ENCODE measurements at regions not wholly inside any gene's neighbourhood (a gene's known extent, or its start where the extent isn't known, plus 50 kb on each side); places are given as distances from the start of the nearest gene placed in this dataset.

GRCh38 chr11:87490671-87491070, 452.9 kb downstream of the TMEM135 start:
- no peak overlapping the region for H3K27ac Mint-ChIP-seq
- H4K20me1 ChIP-seq (ENCODE audit: control insufficient read depth, insufficient read depth, insufficient read length): no peaks in the 10 kb centered on the region
- H3K79me2 ChIP-seq (ENCODE audit: insufficient read depth, low read length): no peaks in the 10 kb centered on the region
- H2BK15ac ChIP-seq (ENCODE audit: low read depth, low read length): no peak overlapping the region
- no peak overlapping the region for H3K18ac ChIP-seq (ENCODE audit: insufficient read length, low read depth, low read length)
- TF ChIP-seq, protein P1, sequence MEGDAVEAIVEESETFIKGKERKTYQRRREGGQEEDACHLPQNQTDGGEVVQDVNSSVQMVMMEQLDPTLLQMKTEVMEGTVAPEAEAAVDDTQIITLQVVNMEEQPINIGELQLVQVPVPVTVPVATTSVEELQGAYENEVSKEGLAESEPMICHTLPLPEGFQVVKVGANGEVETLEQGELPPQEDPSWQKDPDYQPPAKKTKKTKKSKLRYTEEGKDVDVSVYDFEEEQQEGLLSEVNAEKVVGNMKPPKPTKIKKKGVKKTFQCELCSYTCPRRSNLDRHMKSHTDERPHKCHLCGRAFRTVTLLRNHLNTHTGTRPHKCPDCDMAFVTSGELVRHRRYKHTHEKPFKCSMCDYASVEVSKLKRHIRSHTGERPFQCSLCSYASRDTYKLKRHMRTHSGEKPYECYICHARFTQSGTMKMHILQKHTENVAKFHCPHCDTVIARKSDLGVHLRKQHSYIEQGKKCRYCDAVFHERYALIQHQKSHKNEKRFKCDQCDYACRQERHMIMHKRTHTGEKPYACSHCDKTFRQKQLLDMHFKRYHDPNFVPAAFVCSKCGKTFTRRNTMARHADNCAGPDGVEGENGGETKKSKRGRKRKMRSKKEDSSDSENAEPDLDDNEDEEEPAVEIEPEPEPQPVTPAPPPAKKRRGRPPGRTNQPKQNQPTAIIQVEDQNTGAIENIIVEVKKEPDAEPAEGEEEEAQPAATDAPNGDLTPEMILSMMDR (conservative IDR thresholded peaks at IDR 0.05): no peak
- H2BK20ac ChIP-seq (ENCODE audit: low read depth, low read length, poor library complexity, severe bottlenecking): no peak overlapping the region
- H4K91ac ChIP-seq (ENCODE audit: insufficient read length, low read depth, low read length): no peak overlapping the region
- no peak overlapping the region for H3T11ph ChIP-seq (ENCODE audit: low read length)
- no peak overlapping the region for H3K4me2 ChIP-seq (ENCODE audit: insufficient read depth, insufficient read length, low read length)
- no peak overlapping the region for H3K4ac ChIP-seq (ENCODE audit: low read depth, low read length)
- H3K9me3 Mint-ChIP-seq: peaks cover 5% of the 10 kb centered on the region in 2 experiments; a peak in 3 of 5 replicates
- H3K27ac ChIP-seq (ENCODE audit: insufficient read length, low read depth, low read length): no peak overlapping the region
- no peak overlapping the region for H2AK5ac ChIP-seq (ENCODE audit: insufficient read length, low read length)
- no peak overlapping the region for H2BK12ac ChIP-seq (ENCODE audit: insufficient read length, low read depth, low read length)
- H3K9me3 ChIP-seq (ENCODE audit: control insufficient read depth, low read depth, low read length): no peaks in the 10 kb centered on the region
- H4K8ac ChIP-seq (replicated peaks; ENCODE audit: insufficient read length, low read depth, low read length): no peak overlapping the region
- H2BK120ac ChIP-seq (ENCODE audit: low read depth, low read length, poor library complexity, severe bottlenecking): no peak overlapping the region
- no peak overlapping the region for H3K23ac ChIP-seq (ENCODE audit: insufficient read length, low read depth, low read length)
- H3K36me3 Mint-ChIP-seq (ENCODE audit: insufficient read depth in 1 of 3, low read depth in 3 of 3): peaks cover 3 to 8% (median 5%) of the 10 kb centered on the region in 3 experiments; a peak in 6 of 7 replicates
- no peak overlapping the region for H2AFZ ChIP-seq (ENCODE audit: low read length)
- H3K9ac ChIP-seq (ENCODE audit: extremely low read depth, insufficient read length, low read length): no peak overlapping the region
- H2BK5ac ChIP-seq (ENCODE audit: insufficient read length, low read length): no peak overlapping the region
- H3K4me1 ChIP-seq (ENCODE audit: insufficient read depth, low read length): peaks cover 4% of the 10 kb centered on the region; the same call in 1 of the 2 replicates
- peaks cover 25% of the 10 kb centered on the region for H3K27me3 Mint-ChIP-seq (ENCODE audit: low read depth)
- H3K4me1 Mint-ChIP-seq: peaks cover 24 to 31% of the 10 kb centered on the region in 2 experiments
- no peak overlapping the region for H3K56ac ChIP-seq (ENCODE audit: insufficient read length, low read depth, low read length)
- DNase-seq: no peak
- H3K79me1 ChIP-seq (ENCODE audit: insufficient read depth, low read depth, low read length, poor library complexity, severe bottlenecking): no peaks in the 10 kb centered on the region
- no peak overlapping the region for H3K4me3 Mint-ChIP-seq
- no peaks in the 10 kb centered on the region for H3K27me3 ChIP-seq (ENCODE audit: insufficient read depth, low read length)
- H4K5ac ChIP-seq (ENCODE audit: insufficient read length, low read depth, low read length): no peak overlapping the region
- no peak overlapping the region for H3K14ac ChIP-seq (ENCODE audit: insufficient read depth, low read length)
- H3K23me2 ChIP-seq (ENCODE audit: insufficient read length, low read depth, low read length, poor library complexity, severe bottlenecking): peaks cover 2% of the 10 kb centered on the region

All from H9 (cell line).